ENCODE measurements at regions not wholly inside any gene's neighbourhood (a gene's known extent, or its start where the extent isn't known, plus 50 kb on each side); places are given as distances from the start of the nearest gene placed in this dataset.

GRCh38 chr3:159775372-159775961 lies 213.2 kb upstream of the IL12A start:
- peaks cover 14% of the 10 kb centered on the region for H3K27me3 Mint-ChIP-seq
- no peak overlapping the region for H3K27ac Mint-ChIP-seq
- no peaks in the 10 kb centered on the region for H3K4me1 Mint-ChIP-seq
- no peaks in the 10 kb centered on the region for H3K36me3 Mint-ChIP-seq (ENCODE audit: low read depth)
- DNase-seq (no peak), ATAC-seq (no peak)
- H3K9me3 Mint-ChIP-seq: no peaks in the 10 kb centered on the region
- no peak overlapping the region for H3K4me3 Mint-ChIP-seq

GRCh38 chr3:159776779-159777178 lies 211.9 kb upstream of the IL12A start:
- H3K9me3 Mint-ChIP-seq: no peaks in the 10 kb centered on the region
- no peak for DNase-seq
- no peak for ATAC-seq
- no peaks in the 10 kb centered on the region for H3K4me1 Mint-ChIP-seq
- H3K27ac Mint-ChIP-seq: no peak overlapping the region
- no peak overlapping the region for H3K4me3 Mint-ChIP-seq
- H3K27me3 Mint-ChIP-seq: peaks cover 14% of the 10 kb centered on the region
- no peaks in the 10 kb centered on the region for H3K36me3 Mint-ChIP-seq (ENCODE audit: low read depth)

- Mint-ChIP-seq H3K27me3 (peaks cover 7% of the 10 kb centered on the region), H3K9me3 (no peaks in the 10 kb centered on the region), H3K4me1 (no peaks in the 10 kb centered on the region), H3K27ac (no peak overlapping the region), H3K36me3 (ENCODE audit: low read depth) (no peaks in the 10 kb centered on the region), H3K4me3 (no peak overlapping the region)
- DNase-seq (no peak), ATAC-seq (no peak)
Measured at GRCh38 chr3:159779883-159780282, 208.8 kb upstream of the IL12A start.

GRCh38 chr3:159781867-159782266 lies 206.8 kb upstream of the IL12A start:
- Mint-ChIP-seq H3K4me3 (no peak overlapping the region), H3K4me1 (no peaks in the 10 kb centered on the region), H3K36me3 (ENCODE audit: low read depth) (no peaks in the 10 kb centered on the region), H3K27ac (no peak overlapping the region), H3K27me3 (peaks cover 5% of the 10 kb centered on the region), H3K9me3 (no peaks in the 10 kb centered on the region)
- ATAC-seq (no peak), DNase-seq (no peak)

- Mint-ChIP-seq H3K9me3 (no peaks in the 10 kb centered on the region), H3K27me3 (peaks cover 5% of the 10 kb centered on the region), H3K4me1 (peaks cover 1% of the 10 kb centered on the region), H3K4me3 (no peak overlapping the region), H3K36me3 (ENCODE audit: low read depth) (no peaks in the 10 kb centered on the region), H3K27ac (no peak overlapping the region)
- DNase-seq (no peak), ATAC-seq (no peak)
Measured at GRCh38 chr3:159782724-159783421, 205.8 kb upstream of the IL12A start.

- no peak overlapping the region for H3K4me3 Mint-ChIP-seq
- H3K27me3 Mint-ChIP-seq: peaks cover 9% of the 10 kb centered on the region
- H3K4me1 Mint-ChIP-seq: peaks cover 1% of the 10 kb centered on the region
- ATAC-seq: no peak
- DNase-seq: no peak
- no peaks in the 10 kb centered on the region for H3K36me3 Mint-ChIP-seq (ENCODE audit: low read depth)
- H3K27ac Mint-ChIP-seq: no peak overlapping the region
- H3K9me3 Mint-ChIP-seq: no peaks in the 10 kb centered on the region
Measured at GRCh38 chr3:159783780-159784742, 204.6 kb upstream of the IL12A start.

GRCh38 chr3:159785273-159785708 lies 203.3 kb upstream of the IL12A start:
- no peak for DNase-seq
- Mint-ChIP-seq H3K27ac (no peak overlapping the region), H3K4me1 (peaks cover 1% of the 10 kb centered on the region)

GRCh38 chr3:159786489-159787177 lies 202.0 kb upstream of the IL12A start:
- Mint-ChIP-seq H3K4me3 (no peak overlapping the region), H3K27me3 (peaks cover 6% of the 10 kb centered on the region), H3K36me3 (ENCODE audit: low read depth) (no peaks in the 10 kb centered on the region), H3K4me1 (peaks cover 1% of the 10 kb centered on the region), H3K27ac (no peak overlapping the region), H3K9me3 (no peaks in the 10 kb centered on the region)
- ATAC-seq (no peak), DNase-seq (no peak)

More at GRCh38 chr3:159785273-159785708, 203.3 kb upstream of the IL12A start:
- Mint-ChIP-seq H3K36me3 (ENCODE audit: low read depth) (no peaks in the 10 kb centered on the region), H3K27me3 (peaks cover 9% of the 10 kb centered on the region), H3K4me3 (no peak overlapping the region), H3K9me3 (no peaks in the 10 kb centered on the region)
- no peak for ATAC-seq

GRCh38 chr3:159787178-159787574 lies 201.5 kb upstream of the IL12A start:
- no peak for DNase-seq
- peaks cover 1% of the 10 kb centered on the region for H3K4me1 Mint-ChIP-seq
- H3K36me3 Mint-ChIP-seq (ENCODE audit: low read depth): no peaks in the 10 kb centered on the region
- H3K4me3 Mint-ChIP-seq: no peak overlapping the region
- no peaks in the 10 kb centered on the region for H3K9me3 Mint-ChIP-seq
- H3K27ac Mint-ChIP-seq: no peak overlapping the region
- ATAC-seq: no peak
- H3K27me3 Mint-ChIP-seq: peaks cover 6% of the 10 kb centered on the region

- DNase-seq (no peak), ATAC-seq (peak; percentile 54)
- no peak overlapping the region for H3K4me3 Mint-ChIP-seq
- no peaks in the 10 kb centered on the region for H3K9me3 Mint-ChIP-seq
- H3K27me3 Mint-ChIP-seq: peaks cover 6% of the 10 kb centered on the region
- H3K4me1 Mint-ChIP-seq: peaks cover 1% of the 10 kb centered on the region
- no peak overlapping the region for H3K27ac Mint-ChIP-seq
- H3K36me3 Mint-ChIP-seq (ENCODE audit: low read depth): no peaks in the 10 kb centered on the region
Measured at GRCh38 chr3:159787794-159788205, 200.8 kb upstream of the IL12A start.

- H3K27me3 Mint-ChIP-seq: peaks cover 5% of the 10 kb centered on the region
- peaks cover 1% of the 10 kb centered on the region for H3K4me1 Mint-ChIP-seq
- no peaks in the 10 kb centered on the region for H3K36me3 Mint-ChIP-seq (ENCODE audit: low read depth)
- no peak overlapping the region for H3K27ac Mint-ChIP-seq
- H3K4me3 Mint-ChIP-seq: no peak overlapping the region
- H3K9me3 Mint-ChIP-seq: no peaks in the 10 kb centered on the region
- DNase-seq: no peak
- no peak for ATAC-seq
Measured at GRCh38 chr3:159788291-159788690, 200.3 kb upstream of the IL12A start.

GRCh38 chr3:159789017-159789416 lies 199.6 kb upstream of the IL12A start:
- Mint-ChIP-seq H3K27ac (no peak overlapping the region), H3K27me3 (peaks cover 3% of the 10 kb centered on the region), H3K4me3 (no peak overlapping the region), H3K4me1 (peaks cover 1% of the 10 kb centered on the region), H3K9me3 (no peaks in the 10 kb centered on the region), H3K36me3 (ENCODE audit: low read depth) (no peaks in the 10 kb centered on the region)
- ATAC-seq: no peak
- no peak for DNase-seq

GRCh38 chr3:159789742-159790635 lies 198.6 kb upstream of the IL12A start:
- ATAC-seq (no peak), DNase-seq (no peak)
- Mint-ChIP-seq H3K4me3 (no peak overlapping the region), H3K9me3 (no peaks in the 10 kb centered on the region), H3K36me3 (ENCODE audit: low read depth) (no peaks in the 10 kb centered on the region), H3K27ac (no peak overlapping the region), H3K4me1 (peaks cover 4% of the 10 kb centered on the region), H3K27me3 (peaks cover 3% of the 10 kb centered on the region)

Data from activated naive CD8-positive, alpha-beta T cell treated with anti-CD3 and anti-CD28 coated beads, Interleukin-2, amount 50 U/mL, for 24 hours (primary cell).